ENCODE measurements at regions not wholly inside any gene's neighbourhood (a gene's known extent, or its start where the extent isn't known, plus 50 kb on each side); places are given as distances from the start of the nearest gene placed in this dataset.

DNA sequence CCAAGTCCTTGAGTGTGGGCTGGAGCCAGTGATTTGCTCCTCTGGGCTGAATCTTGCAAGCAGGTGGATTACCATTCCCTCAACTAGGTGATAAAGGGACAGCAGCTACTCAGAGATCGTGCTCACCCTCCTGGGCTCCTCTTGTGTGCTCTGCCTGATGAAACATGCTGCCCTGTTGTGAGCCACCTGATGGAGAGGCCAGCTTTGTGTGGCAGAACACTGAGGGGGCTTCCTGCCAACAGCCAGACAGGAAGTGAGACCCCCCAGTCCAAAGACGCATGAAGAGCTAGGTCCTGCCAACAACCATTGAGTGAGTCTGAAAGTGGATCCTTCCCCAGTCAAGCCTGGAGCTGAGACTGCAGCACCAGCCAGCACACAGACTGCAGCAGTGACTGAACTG is 106.4 kb upstream of the IRX2 start:
- no peak overlapping the region for H3K27ac ChIP-seq (ENCODE audit: low read depth, low read length)
- no peaks in the 10 kb centered on the region for H3K4me1 ChIP-seq (ENCODE audit: control insufficient read depth in 1 of 2, insufficient read depth in 2 of 2, low read length in 2 of 2)
- H3K36me3 ChIP-seq (ENCODE audit: control insufficient read depth in 1 of 2, insufficient read depth in 2 of 2, low read length in 2 of 2): no peaks in the 10 kb centered on the region
- no peak overlapping the region for H3K9ac ChIP-seq (ENCODE audit: low read depth in 1 of 2, low read length in 2 of 2)
- no peaks in the 10 kb centered on the region for H3K27me3 ChIP-seq (ENCODE audit: control insufficient read depth in 1 of 2, insufficient read depth in 2 of 2, low read length in 2 of 2)
- no peak overlapping the region for H3K4me3 ChIP-seq (ENCODE audit: low read depth in 1 of 2, low read length in 2 of 2)
- H3K9me3 ChIP-seq (ENCODE audit: control insufficient read depth in 1 of 2, low read length in 2 of 2): peaks cover 0 to 3% of the 10 kb centered on the region in 2 donors

DNA sequence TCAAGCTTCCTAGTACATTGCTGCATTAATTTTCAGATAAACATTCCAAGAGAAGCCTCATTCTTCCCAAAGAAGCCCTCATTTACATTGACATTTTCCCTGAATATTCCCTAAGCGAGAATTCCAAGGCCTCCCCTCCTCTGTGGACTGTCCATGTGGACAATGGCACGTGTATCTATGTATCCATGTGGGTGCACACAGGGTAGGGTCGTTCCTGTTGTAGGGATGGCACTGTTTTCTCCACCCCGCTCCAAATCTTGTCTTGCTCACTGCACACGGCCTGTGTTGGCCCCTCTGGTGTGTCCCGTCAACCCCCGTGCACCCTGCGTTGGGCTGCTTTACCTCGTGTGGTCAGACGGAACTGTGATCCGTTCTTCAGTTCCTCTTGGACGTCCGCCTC is 104.7 kb upstream of the IRX2 start:
- Histone ChIP-seq H3K27me3 (ENCODE audit: control insufficient read depth in 1 of 2, insufficient read depth in 2 of 2, low read length in 2 of 2) (no peaks in the 10 kb centered on the region), H3K27ac (ENCODE audit: low read depth, low read length) (no peak overlapping the region), H3K9ac (ENCODE audit: low read depth in 1 of 2, low read length in 2 of 2) (no peak overlapping the region), H3K36me3 (ENCODE audit: control insufficient read depth in 1 of 2, insufficient read depth in 2 of 2, low read length in 2 of 2) (no peaks in the 10 kb centered on the region), H3K9me3 (ENCODE audit: control insufficient read depth in 1 of 2, low read length in 2 of 2) (peaks cover 0 to 3% of the 10 kb centered on the region in 2 donors), H3K4me1 (ENCODE audit: control insufficient read depth in 1 of 2, insufficient read depth in 2 of 2, low read length in 2 of 2) (no peaks in the 10 kb centered on the region), H3K4me3 (ENCODE audit: low read depth in 1 of 2, low read length in 2 of 2) (no peak overlapping the region)

DNA sequence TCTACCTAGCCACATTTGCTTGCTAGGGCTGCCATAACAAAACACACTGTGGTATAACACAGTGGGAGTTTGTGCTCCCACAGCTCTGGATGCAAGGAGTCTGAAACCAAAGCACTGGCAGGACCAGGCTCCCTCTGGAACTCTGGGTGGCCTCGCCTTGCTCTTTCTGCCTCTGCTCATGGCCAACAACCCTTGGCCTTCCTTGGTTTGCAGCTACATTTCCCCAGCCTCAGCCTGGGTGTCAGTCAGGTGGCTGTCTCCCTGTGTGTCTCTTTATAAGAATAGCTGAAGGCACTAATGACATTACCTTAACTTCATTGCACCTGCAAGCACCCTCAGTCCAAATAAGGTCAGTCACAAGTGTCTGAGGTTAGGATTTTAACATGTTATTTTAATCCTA is 101.0 kb upstream of the IRX2 start:
- Histone ChIP-seq H3K9me3 (ENCODE audit: control insufficient read depth in 1 of 2, low read length in 2 of 2) (peaks cover 0 to 3% of the 10 kb centered on the region in 2 donors), H3K36me3 (ENCODE audit: control insufficient read depth in 1 of 2, insufficient read depth in 2 of 2, low read length in 2 of 2) (no peaks in the 10 kb centered on the region), H3K27me3 (ENCODE audit: control insufficient read depth in 1 of 2, insufficient read depth in 2 of 2, low read length in 2 of 2) (no peaks in the 10 kb centered on the region), H3K4me3 (ENCODE audit: low read depth in 1 of 2, low read length in 2 of 2) (no peak overlapping the region), H3K27ac (ENCODE audit: low read depth, low read length) (no peak overlapping the region), H3K9ac (ENCODE audit: low read depth in 1 of 2, low read length in 2 of 2) (no peak overlapping the region), H3K4me1 (ENCODE audit: control insufficient read depth in 1 of 2, insufficient read depth in 2 of 2, low read length in 2 of 2) (no peaks in the 10 kb centered on the region)

DNA sequence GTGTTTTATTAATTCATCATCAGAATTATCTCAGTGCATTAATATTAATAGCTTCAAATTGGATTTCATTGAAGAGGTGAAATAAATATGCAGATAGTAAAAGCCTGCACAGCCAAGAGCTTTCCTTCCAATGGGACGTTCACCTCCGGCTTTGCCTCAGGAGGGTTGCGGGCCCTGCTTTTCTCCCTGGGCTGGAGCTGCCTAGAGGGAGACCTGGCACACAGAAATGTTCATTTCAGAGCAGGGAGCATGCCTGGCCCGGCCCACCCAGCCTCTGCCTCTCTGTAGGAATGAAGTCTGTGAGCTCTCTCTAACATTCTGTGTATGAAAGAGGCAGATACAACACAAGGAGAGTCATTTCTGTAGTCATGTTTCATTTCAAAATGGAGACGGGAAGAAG is 100.4 kb upstream of the IRX2 start:
- Histone ChIP-seq H3K36me3 (ENCODE audit: control insufficient read depth in 1 of 2, insufficient read depth in 2 of 2, low read length in 2 of 2) (no peaks in the 10 kb centered on the region), H3K4me1 (ENCODE audit: control insufficient read depth in 1 of 2, insufficient read depth in 2 of 2, low read length in 2 of 2) (no peaks in the 10 kb centered on the region), H3K27me3 (ENCODE audit: control insufficient read depth in 1 of 2, insufficient read depth in 2 of 2, low read length in 2 of 2) (no peaks in the 10 kb centered on the region), H3K9me3 (ENCODE audit: control insufficient read depth in 1 of 2, low read length in 2 of 2) (peaks cover 0 to 3% of the 10 kb centered on the region in 2 donors), H3K4me3 (ENCODE audit: low read depth in 1 of 2, low read length in 2 of 2) (no peak overlapping the region), H3K9ac (ENCODE audit: low read depth in 1 of 2, low read length in 2 of 2) (no peak overlapping the region), H3K27ac (ENCODE audit: low read depth, low read length) (no peak overlapping the region)

DNA sequence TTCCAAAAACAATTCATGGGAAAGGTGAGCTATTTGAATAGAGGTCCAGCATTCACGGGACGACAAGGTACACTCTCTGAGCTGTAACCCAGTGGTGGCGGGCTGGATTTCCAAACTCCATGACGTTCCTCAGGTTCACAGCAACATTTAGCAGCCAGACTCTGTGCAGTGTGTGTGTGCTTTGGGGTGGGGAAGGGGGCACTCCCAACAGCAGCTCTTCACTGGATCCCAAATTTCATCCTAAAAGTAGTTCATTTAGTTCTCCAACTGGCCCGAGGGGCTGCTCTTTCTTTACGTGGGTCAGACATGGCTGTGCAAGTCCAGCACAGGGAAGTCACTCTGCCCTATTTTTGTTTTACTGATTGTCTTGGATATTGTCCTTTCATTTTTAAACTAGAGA is 98.0 kb upstream of the IRX2 start:
- H3K27me3 ChIP-seq (ENCODE audit: control insufficient read depth in 1 of 2, insufficient read depth in 2 of 2, low read length in 2 of 2): no peaks in the 10 kb centered on the region
- no peaks in the 10 kb centered on the region for H3K4me1 ChIP-seq (ENCODE audit: control insufficient read depth in 1 of 2, insufficient read depth in 2 of 2, low read length in 2 of 2)
- no peak overlapping the region for H3K4me3 ChIP-seq (ENCODE audit: low read depth in 1 of 2, low read length in 2 of 2)
- H3K36me3 ChIP-seq (ENCODE audit: control insufficient read depth in 1 of 2, insufficient read depth in 2 of 2, low read length in 2 of 2): no peaks in the 10 kb centered on the region
- H3K27ac ChIP-seq (ENCODE audit: low read depth, low read length): no peak overlapping the region
- H3K9me3 ChIP-seq (ENCODE audit: control insufficient read depth in 1 of 2, low read length in 2 of 2): peaks cover 0 to 3% of the 10 kb centered on the region in 2 donors
- no peak overlapping the region for H3K9ac ChIP-seq (ENCODE audit: low read depth in 1 of 2, low read length in 2 of 2)

DNA sequence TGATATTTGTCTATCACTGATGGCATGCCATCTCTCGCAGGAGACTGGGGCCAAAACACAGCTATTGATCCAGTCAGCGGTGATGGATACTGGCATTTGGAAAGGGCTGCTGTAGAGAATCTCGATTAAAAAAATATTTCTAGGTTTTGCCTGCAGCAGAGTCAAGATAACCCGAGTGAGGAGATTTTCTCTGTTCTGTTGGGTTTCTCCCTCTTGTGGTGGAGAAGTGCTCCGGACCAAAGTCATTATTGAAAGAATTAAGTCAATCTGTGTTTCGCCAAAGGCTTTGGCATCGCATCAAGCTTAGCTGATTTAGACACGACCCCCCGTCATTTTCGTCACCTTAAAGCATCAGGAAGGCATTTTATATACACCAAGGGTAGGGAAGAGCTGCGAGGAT is 97.1 kb upstream of the IRX2 start:
- Histone ChIP-seq H3K36me3 (ENCODE audit: control insufficient read depth in 1 of 2, insufficient read depth in 2 of 2, low read length in 2 of 2) (no peaks in the 10 kb centered on the region), H3K27me3 (ENCODE audit: control insufficient read depth in 1 of 2, insufficient read depth in 2 of 2, low read length in 2 of 2) (no peaks in the 10 kb centered on the region), H3K9me3 (ENCODE audit: control insufficient read depth in 1 of 2, low read length in 2 of 2) (no peaks in the 10 kb centered on the region), H3K9ac (ENCODE audit: low read depth in 1 of 2, low read length in 2 of 2) (no peak overlapping the region), H3K4me1 (ENCODE audit: control insufficient read depth in 1 of 2, insufficient read depth in 2 of 2, low read length in 2 of 2) (no peaks in the 10 kb centered on the region), H3K27ac (ENCODE audit: low read depth, low read length) (no peak overlapping the region), H3K4me3 (ENCODE audit: low read depth in 1 of 2, low read length in 2 of 2) (no peak overlapping the region)

DNA sequence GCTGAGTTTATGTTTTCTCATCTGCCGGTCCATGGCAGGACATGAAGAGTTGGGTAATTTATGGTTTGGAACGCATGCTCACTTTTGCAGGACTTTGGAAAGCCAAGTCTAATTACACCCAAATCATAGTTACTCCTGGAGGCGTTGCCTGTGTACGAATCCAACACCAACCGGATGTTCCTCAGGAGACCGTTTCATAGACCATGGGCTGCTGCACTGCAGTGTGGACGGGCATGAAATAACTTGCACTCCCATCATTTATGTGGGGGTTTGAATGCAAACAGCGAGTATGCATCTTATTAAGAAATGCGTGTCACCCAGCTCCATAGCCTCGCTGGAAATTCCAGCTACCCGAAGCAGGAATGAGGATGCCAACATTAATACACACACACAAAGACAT is 96.1 kb upstream of the IRX2 start:
- no peaks in the 10 kb centered on the region for H3K36me3 ChIP-seq (ENCODE audit: control insufficient read depth in 1 of 2, insufficient read depth in 2 of 2, low read length in 2 of 2)
- no peak overlapping the region for H3K27ac ChIP-seq (ENCODE audit: low read depth, low read length)
- H3K27me3 ChIP-seq (ENCODE audit: control insufficient read depth in 1 of 2, insufficient read depth in 2 of 2, low read length in 2 of 2): no peaks in the 10 kb centered on the region
- no peak overlapping the region for H3K4me3 ChIP-seq (ENCODE audit: low read depth in 1 of 2, low read length in 2 of 2)
- H3K9ac ChIP-seq (ENCODE audit: low read depth in 1 of 2, low read length in 2 of 2): no peak overlapping the region
- H3K4me1 ChIP-seq (ENCODE audit: control insufficient read depth in 1 of 2, insufficient read depth in 2 of 2, low read length in 2 of 2): no peaks in the 10 kb centered on the region
- no peaks in the 10 kb centered on the region for H3K9me3 ChIP-seq (ENCODE audit: control insufficient read depth in 1 of 2, low read length in 2 of 2)

DNA sequence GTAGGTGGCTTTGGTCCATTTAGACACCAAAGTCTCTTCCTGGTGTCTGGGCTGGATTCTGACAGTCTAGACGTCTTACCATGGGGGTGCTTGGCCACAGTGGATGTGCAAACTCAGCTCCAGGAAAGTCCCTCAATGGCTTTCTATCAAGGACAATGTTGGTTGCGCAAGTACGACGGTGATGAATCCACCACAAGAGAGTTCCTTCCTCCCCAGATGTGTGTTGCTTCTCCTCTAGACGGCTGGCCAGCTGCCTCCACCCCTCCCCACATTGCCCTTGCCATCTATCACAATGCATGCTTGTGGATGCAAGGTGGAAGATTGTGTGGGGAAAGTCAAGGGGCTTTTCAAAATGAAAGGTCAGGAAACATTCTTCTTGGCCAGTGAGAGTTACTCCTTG is 89.7 kb upstream of the IRX2 start:
- no peak overlapping the region for H3K4me3 ChIP-seq (ENCODE audit: low read depth in 1 of 2, low read length in 2 of 2)
- no peaks in the 10 kb centered on the region for H3K9me3 ChIP-seq (ENCODE audit: control insufficient read depth in 1 of 2, low read length in 2 of 2)
- H3K4me1 ChIP-seq (ENCODE audit: control insufficient read depth in 1 of 2, insufficient read depth in 2 of 2, low read length in 2 of 2): no peaks in the 10 kb centered on the region
- H3K36me3 ChIP-seq (ENCODE audit: control insufficient read depth in 1 of 2, insufficient read depth in 2 of 2, low read length in 2 of 2): no peaks in the 10 kb centered on the region
- no peak overlapping the region for H3K27ac ChIP-seq (ENCODE audit: low read depth, low read length)
- no peaks in the 10 kb centered on the region for H3K27me3 ChIP-seq (ENCODE audit: control insufficient read depth in 1 of 2, insufficient read depth in 2 of 2, low read length in 2 of 2)
- no peak overlapping the region for H3K9ac ChIP-seq (ENCODE audit: low read depth in 1 of 2, low read length in 2 of 2)

DNA sequence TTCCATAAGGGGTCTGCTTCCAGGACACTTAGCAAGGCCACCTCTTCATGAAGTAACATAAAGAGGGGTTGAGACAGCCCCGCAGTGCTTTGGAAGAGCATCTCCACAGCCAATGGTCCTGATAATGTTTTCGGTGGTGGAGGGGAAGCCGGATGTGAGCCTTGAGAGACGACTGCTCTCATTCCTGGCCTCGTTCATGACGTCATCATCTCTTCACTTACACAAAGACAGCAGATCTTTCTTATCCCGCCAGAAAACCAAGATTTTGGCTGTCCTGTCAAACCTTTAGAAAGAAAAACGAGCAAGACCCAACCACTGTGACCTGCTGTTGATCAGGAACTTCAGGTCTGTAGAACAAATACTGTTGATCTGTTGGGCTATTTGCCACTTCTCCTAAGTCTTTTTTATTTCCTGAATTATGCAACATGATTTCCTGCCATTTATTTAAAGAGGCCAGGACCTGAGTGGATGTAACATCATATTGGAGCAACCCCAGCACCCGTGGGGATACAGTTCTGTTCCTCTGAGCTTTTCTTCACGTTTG is 89.0 kb upstream of the IRX2 start:
- no peaks in the 10 kb centered on the region for H3K36me3 ChIP-seq (ENCODE audit: control insufficient read depth in 1 of 2, insufficient read depth in 2 of 2, low read length in 2 of 2)
- no peaks in the 10 kb centered on the region for H3K9me3 ChIP-seq (ENCODE audit: control insufficient read depth in 1 of 2, low read length in 2 of 2)
- H3K27me3 ChIP-seq (ENCODE audit: control insufficient read depth in 1 of 2, insufficient read depth in 2 of 2, low read length in 2 of 2): no peaks in the 10 kb centered on the region
- no peak overlapping the region for H3K27ac ChIP-seq (ENCODE audit: low read depth, low read length)
- no peak overlapping the region for H3K4me3 ChIP-seq (ENCODE audit: low read depth in 1 of 2, low read length in 2 of 2)
- H3K4me1 ChIP-seq (ENCODE audit: control insufficient read depth in 1 of 2, insufficient read depth in 2 of 2, low read length in 2 of 2): no peaks in the 10 kb centered on the region
- H3K9ac ChIP-seq (ENCODE audit: low read depth in 1 of 2, low read length in 2 of 2): no peak overlapping the region

DNA sequence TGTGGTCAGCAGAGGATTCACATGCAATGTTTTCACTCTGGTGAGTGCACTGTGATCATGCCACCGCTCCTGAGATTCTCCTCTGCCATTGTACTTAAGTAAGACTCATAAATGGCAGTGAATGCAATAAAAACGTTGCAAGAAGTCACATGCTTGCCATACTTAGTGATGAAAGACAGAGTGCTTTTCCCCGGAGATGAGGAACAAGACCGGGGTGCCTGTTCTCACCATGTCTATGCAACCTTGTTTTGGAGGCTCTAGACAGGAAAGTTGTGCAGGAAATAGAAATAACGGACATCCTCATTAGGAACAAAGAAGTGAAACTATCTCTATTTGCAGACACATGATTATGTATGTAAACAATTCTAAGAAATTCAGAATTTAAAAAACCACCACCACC is 84.7 kb upstream of the IRX2 start:
- H3K9me3 ChIP-seq (ENCODE audit: control insufficient read depth in 1 of 2, low read length in 2 of 2): no peaks in the 10 kb centered on the region
- H3K27me3 ChIP-seq (ENCODE audit: control insufficient read depth in 1 of 2, insufficient read depth in 2 of 2, low read length in 2 of 2): no peaks in the 10 kb centered on the region
- H3K4me3 ChIP-seq (ENCODE audit: low read depth in 1 of 2, low read length in 2 of 2): no peak overlapping the region
- no peaks in the 10 kb centered on the region for H3K36me3 ChIP-seq (ENCODE audit: control insufficient read depth in 1 of 2, insufficient read depth in 2 of 2, low read length in 2 of 2)
- H3K27ac ChIP-seq (ENCODE audit: low read depth, low read length): no peak overlapping the region
- no peaks in the 10 kb centered on the region for H3K4me1 ChIP-seq (ENCODE audit: control insufficient read depth in 1 of 2, insufficient read depth in 2 of 2, low read length in 2 of 2)
- no peak overlapping the region for H3K9ac ChIP-seq (ENCODE audit: low read depth in 1 of 2, low read length in 2 of 2)

DNA sequence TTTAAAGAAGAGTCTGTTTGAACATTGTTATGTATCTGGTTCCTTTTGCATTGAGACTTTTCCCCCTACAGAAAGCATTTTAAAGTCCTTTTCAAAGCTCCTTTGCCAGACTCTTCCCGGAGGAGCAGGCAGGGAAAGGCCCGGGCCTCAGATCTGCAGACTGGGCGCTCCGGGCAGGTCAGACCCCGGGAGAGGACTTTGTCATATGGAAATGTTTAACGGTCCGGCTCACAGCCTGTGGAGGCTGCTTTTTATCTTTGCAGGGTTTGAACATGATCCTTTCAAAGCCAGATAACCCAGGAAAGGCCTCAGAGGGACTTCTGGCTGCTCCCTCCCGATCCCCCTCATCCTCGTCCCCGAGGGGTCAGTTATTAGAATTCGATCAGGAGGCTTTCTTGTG is 82.1 kb upstream of the IRX2 start:
- H3K27ac ChIP-seq (ENCODE audit: low read depth, low read length): no peak overlapping the region
- no peaks in the 10 kb centered on the region for H3K36me3 ChIP-seq (ENCODE audit: control insufficient read depth in 1 of 2, insufficient read depth in 2 of 2, low read length in 2 of 2)
- H3K9me3 ChIP-seq (ENCODE audit: control insufficient read depth in 1 of 2, low read length in 2 of 2): no peaks in the 10 kb centered on the region
- H3K9ac ChIP-seq (ENCODE audit: low read depth in 1 of 2, low read length in 2 of 2): no peak overlapping the region
- no peaks in the 10 kb centered on the region for H3K4me1 ChIP-seq (ENCODE audit: control insufficient read depth in 1 of 2, insufficient read depth in 2 of 2, low read length in 2 of 2)
- H3K27me3 ChIP-seq (ENCODE audit: control insufficient read depth in 1 of 2, insufficient read depth in 2 of 2, low read length in 2 of 2): no peaks in the 10 kb centered on the region
- no peak overlapping the region for H3K4me3 ChIP-seq (ENCODE audit: low read depth in 1 of 2, low read length in 2 of 2)
